HepG2 (cell line): ENCODE measurements at regions not wholly inside any gene's neighbourhood (a gene's known extent, or its start where the extent isn't known, plus 50 kb on each side); places are given as distances from the start of the nearest gene placed in this dataset.

ENCODE experiments used
- ATAC-seq: fragments of 200-7000 bp; cut with Tn5 transposase; 3 replicates; pipeline ENCODE4 v1.9.1; 2020; ENCODE audit warnings: mild to moderate bottlenecking, moderate library complexity
- BruUV-seq: library from RNA; stranded (reverse); fragments of 400-500 nt; replicated peaks from 2 replicates; lab custom pipeline; 2021; lab: Mats Ljungman, UMichigan
- CTCF ChIA-PET: fragments of 300-600 bp; formaldehyde crosslinking; extraction: SDS; loops from one replicate; lab custom pipeline; 2021; ENCODE audit warnings: low total read pairs, inconsistent platforms, low intra/inter-chr PET ratio; lab: Yijun Ruan, JAX
- POLR2A ChIA-PET: fragments of 350-600 bp; sonication (Branson Sonifier 250); formaldehyde crosslinking; loops from one replicate; lab custom pipeline; 2020; ENCODE audit warnings: antibody characterized with exemption, inconsistent platforms; lab: Yijun Ruan, JAX
- DNase-seq: peaks from one replicate; pipeline ENCODE4 v3.0.0-alpha.2; 2015; ENCODE audit warnings: low spot score
- FAIRE-seq: peaks from 3 replicates; lab custom pipeline; 2011; peaks lifted over from hg19 to GRCh38; lab: Jason Lieb, UNC
- H2AFZ ChIP-seq: one replicate; pipeline ENCODE4 v1.6.1; 2011; ENCODE audit warnings: low read length, inconsistent platforms
- H3K27ac ChIP-seq: fragments of 300-600 bp; 3 replicates; pipeline ENCODE4 v1.8.0; 2011; ENCODE audit warnings: mixed run types, mild to moderate bottlenecking, mixed read lengths, low read length, inconsistent platforms; ENCODE audit not compliant: insufficient read depth; ENCODE audit errors: extremely low read length
- H3K27me3 ChIP-seq, 2 experiments: fragments of 200-600 bp in 1 of 2; 2 replicates in 1 of 2; 3 replicates in 1 of 2; pipeline versions ENCODE4 v1.6.0 to v1.8.0; 2011; ENCODE audit warnings: low read length in 2 of 2, mild to moderate bottlenecking in 2 of 2, moderate library complexity in 2 of 2, inconsistent platforms in 1 of 2; ENCODE audit not compliant: insufficient read depth in 2 of 2, control insufficient read depth in 1 of 2
- H3K36me3 ChIP-seq, 2 experiments: fragments of 200-600 bp in 1 of 2; replicated peaks in 1 of 2; 2 replicates in 1 of 2; 3 replicates in 1 of 2; pipeline versions ENCODE4 v1.5.1 to v1.8.0; 2011; ENCODE audit warnings: low read length in 2 of 2, inconsistent platforms in 1 of 2; ENCODE audit not compliant: insufficient read depth in 2 of 2, control insufficient read depth in 1 of 2
- H3K4me1 ChIP-seq: 2 replicates; pipeline ENCODE4 v1.5.1; 2012; ENCODE audit warnings: low read length, inconsistent platforms; ENCODE audit not compliant: insufficient read depth
- H3K4me2 ChIP-seq: 2 replicates; pipeline ENCODE4 v1.6.0; 2011; ENCODE audit warnings: low read depth, low read length, inconsistent platforms
- H3K4me3 ChIP-seq, 3 experiments: fragments of 200-600 bp in 1 of 3; sonication (generic), shearing (Covaris generic) in 1 of 3; replicated peaks in 1 of 3; 2 replicates each; pipeline ENCODE4 v1.5.1; 2011 to 2016; ENCODE audit warnings: low read length in 3 of 3, inconsistent platforms in 2 of 3, low read depth in 2 of 3, mild to moderate bottlenecking in 2 of 3, control low read depth in 1 of 3, mixed read lengths in 1 of 3; ENCODE audit not compliant: insufficient read depth in 1 of 3
- H3K79me2 ChIP-seq: one replicate; pipeline ENCODE4 v1.6.1; 2011; ENCODE audit warnings: low read length, inconsistent platforms; ENCODE audit not compliant: insufficient read depth
- H3K9ac ChIP-seq: 2 replicates; pipeline ENCODE4 v1.6.0; 2011; ENCODE audit warnings: mild to moderate bottlenecking, low read depth, low read length, inconsistent platforms; ENCODE audit not compliant: insufficient read depth
- H3K9me3 ChIP-seq: 2 replicates; pipeline ENCODE4 v1.5.1; 2012; ENCODE audit warnings: mild to moderate bottlenecking, low read length
- H4K20me1 ChIP-seq: 2 replicates; pipeline ENCODE4 v1.6.0; 2011; ENCODE audit warnings: inconsistent platforms, mild to moderate bottlenecking, low read length, moderate library complexity; ENCODE audit not compliant: insufficient read depth
- MAF1 ChIP-seq: sonication (generic); formaldehyde crosslinking; IDR thresholded peaks from 2 replicates; pipeline ENCODE4 v1.5.0; 2020; ENCODE audit warnings: missing genetic modification reagents, borderline replicate concordance
- WGBS: methylation state at CpG from one replicate; pipeline ENCODE4 v1.1.6; 2017; ENCODE audit warnings: low lambda C conversion rate; 5-methylcytosine and 5-hydroxymethylcytosine counted together
- in situ Hi-C: cut with HindIII; loops from 2 replicates; pipeline ENCODE4 v1.10.0; 2017; ENCODE audit warnings: low pct_unique_long_range_greater_than_20kb; ENCODE audit not compliant: extremely low pct_ligation_motif_present
- intact Hi-C: fragments of 100-400 bp; cut with micrococcal nuclease; formaldehyde crosslinking; loops from one replicate; pipeline ENCODE4 v1.10.0; 2022; ENCODE audit not compliant: unreplicated experiment
- TF ChIP-seq, protein P1 (sequence below): sonication (generic); formaldehyde crosslinking; IDR thresholded peaks from 2 replicates; pipeline ENCODE4 v1.5.0; 2020; ENCODE audit warnings: mild to moderate bottlenecking, missing genetic modification reagents, borderline replicate concordance
- TF ChIP-seq, protein P2 (sequence below): IDR thresholded peaks from 2 replicates; pipeline ENCODE4 v1.6.1; 2016; ENCODE audit warnings: control low read depth
- TF ChIP-seq, protein P3 (sequence below): sonication (generic); formaldehyde crosslinking; conservative IDR thresholded peaks from 2 replicates; pipeline ENCODE4 v1.4.0; 2020; ENCODE audit warnings: missing genetic modification reagents
- TF ChIP-seq, protein P4 (sequence below): IDR thresholded peaks from 2 replicates; pipeline ENCODE4 v1.6.1; 2016; ENCODE audit warnings: low read depth, missing genetic modification reagents, missing compliant biosample characterization
- TF ChIP-seq, protein P5 (sequence below): sonication (generic); formaldehyde crosslinking; IDR thresholded peaks from 2 replicates; pipeline ENCODE4 v1.5.0; 2020; ENCODE audit warnings: missing genetic modification reagents, mild to moderate bottlenecking, borderline replicate concordance

DNA sequence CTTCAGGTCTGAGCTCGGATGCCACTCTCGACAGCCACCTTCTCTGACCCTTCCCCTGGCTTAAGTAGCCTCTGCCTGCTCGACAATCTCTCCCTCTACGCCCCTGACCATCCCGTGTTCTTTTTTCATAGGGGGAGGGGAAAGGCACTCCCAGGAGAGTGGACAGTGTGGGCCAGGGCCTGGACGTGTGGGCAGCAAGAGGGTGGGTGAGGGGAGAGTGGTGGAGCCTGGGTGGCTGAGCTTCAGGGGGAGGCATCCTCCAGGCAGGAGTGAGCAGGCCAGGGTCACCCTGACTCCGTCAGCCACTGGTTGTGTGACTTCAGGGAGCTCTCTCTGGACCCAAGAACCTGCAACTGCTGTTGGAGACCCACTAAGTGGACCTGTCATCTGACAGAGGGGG lies 92.7 kb downstream of the CEBPB start (continued):
- TF ChIP-seq, protein P1, sequence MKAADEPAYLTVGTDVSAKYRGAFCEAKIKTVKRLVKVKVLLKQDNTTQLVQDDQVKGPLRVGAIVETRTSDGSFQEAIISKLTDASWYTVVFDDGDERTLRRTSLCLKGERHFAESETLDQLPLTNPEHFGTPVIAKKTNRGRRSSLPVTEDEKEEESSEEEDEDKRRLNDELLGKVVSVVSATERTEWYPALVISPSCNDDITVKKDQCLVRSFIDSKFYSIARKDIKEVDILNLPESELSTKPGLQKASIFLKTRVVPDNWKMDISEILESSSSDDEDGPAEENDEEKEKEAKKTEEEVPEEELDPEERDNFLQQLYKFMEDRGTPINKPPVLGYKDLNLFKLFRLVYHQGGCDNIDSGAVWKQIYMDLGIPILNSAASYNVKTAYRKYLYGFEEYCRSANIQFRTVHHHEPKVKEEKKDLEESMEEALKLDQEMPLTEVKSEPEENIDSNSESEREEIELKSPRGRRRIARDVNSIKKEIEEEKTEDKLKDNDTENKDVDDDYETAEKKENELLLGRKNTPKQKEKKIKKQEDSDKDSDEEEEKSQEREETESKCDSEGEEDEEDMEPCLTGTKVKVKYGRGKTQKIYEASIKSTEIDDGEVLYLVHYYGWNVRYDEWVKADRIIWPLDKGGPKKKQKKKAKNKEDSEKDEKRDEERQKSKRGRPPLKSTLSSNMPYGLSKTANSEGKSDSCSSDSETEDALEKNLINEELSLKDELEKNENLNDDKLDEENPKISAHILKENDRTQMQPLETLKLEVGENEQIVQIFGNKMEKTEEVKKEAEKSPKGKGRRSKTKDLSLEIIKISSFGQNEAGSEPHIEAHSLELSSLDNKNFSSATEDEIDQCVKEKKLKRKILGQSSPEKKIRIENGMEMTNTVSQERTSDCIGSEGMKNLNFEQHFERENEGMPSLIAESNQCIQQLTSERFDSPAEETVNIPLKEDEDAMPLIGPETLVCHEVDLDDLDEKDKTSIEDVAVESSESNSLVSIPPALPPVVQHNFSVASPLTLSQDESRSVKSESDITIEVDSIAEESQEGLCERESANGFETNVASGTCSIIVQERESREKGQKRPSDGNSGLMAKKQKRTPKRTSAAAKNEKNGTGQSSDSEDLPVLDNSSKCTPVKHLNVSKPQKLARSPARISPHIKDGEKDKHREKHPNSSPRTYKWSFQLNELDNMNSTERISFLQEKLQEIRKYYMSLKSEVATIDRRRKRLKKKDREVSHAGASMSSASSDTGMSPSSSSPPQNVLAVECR (CRISPR knock-in tag) = peak; percentile 12; the same call in 1 of the 2 replicates
- TF ChIP-seq MAF1 = 0 out of 2 replicates have a peak, but pooled peaks have one; percentile 27
- TF ChIP-seq, protein P2, sequence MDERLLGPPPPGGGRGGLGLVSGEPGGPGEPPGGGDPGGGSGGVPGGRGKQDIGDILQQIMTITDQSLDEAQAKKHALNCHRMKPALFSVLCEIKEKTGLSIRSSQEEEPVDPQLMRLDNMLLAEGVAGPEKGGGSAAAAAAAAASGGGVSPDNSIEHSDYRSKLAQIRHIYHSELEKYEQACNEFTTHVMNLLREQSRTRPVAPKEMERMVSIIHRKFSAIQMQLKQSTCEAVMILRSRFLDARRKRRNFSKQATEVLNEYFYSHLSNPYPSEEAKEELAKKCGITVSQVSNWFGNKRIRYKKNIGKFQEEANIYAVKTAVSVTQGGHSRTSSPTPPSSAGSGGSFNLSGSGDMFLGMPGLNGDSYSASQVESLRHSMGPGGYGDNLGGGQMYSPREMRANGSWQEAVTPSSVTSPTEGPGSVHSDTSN (CRISPR knock-in tag) = no peak

DNA sequence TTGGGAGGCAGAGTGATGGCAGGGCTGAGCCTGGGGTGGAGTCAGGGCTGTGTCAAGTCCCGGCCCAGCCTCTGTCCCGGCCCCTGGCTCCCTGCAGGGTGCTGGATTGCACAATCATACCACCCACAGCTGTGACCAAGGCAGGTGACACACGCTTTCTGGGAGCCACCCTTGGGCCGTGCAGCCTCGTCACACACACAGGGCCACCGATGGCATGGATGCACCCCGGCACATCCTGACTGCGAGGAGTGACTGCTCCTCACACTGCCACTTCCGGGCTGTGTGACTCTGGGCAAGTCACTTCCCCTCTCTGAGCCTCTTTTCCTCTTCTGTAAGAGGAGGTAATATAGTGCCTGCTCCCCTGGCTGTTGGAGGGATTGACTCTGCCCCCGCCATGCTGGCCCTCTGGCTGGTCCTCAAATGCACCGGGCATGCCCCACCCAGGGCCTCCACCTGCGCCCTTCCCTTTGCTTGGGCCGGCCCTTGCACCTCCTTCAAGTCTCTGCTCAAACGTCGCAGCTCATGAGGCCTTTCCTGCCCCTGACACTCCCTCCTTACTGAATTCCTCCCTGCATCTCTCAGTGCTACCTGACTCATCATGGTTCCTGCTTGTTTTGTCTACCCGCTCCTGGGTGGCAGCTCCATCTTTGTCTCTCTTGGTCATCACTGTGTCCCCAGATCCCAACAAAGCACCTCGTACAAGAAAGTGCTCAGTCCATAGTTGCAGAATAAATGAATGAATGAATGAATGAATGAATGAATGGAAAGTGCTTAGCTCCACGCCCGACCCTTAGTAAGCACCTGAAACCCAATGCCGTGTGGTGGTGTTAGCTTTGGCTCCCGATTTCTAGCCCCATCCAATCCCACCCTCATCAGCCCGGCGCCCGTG lies 93.5 kb downstream of the CEBPB start:
- FAIRE-seq = no peak
- Histone ChIP-seq H3K27ac (no peak overlapping the region), H3K4me3 (no peak overlapping the region; a peak in 1 of 6 replicates), H3K79me2 (no peaks in the 10 kb centered on the region), H4K20me1 (no peaks in the 10 kb centered on the region), H3K9me3 (no peaks in the 10 kb centered on the region), H3K27me3 (no peaks in the 10 kb centered on the region), H3K4me2 (peak overlapping the region; percentile 62), H3K36me3 (no peaks in the 10 kb centered on the region), H2AFZ (no peak overlapping the region), H3K4me1 (peaks cover 77% of the 10 kb centered on the region), H3K9ac (no peak overlapping the region)
- POLR2A ChIA-PET = interaction anchor here (0.7 to 6.9 kb wide), 12 partner anchors 8 to 172 kb away, joined by 3 to 56 read pairs (median 4); no protein-coding TSS in a partner anchor
- CTCF ChIA-PET = no interaction called here
- ATAC-seq = peak; percentile 16
- DNase-seq = peak; percentile 58
- intact Hi-C loops = no loop called here
- WGBS = 62% methylated on average over 23 of the region's 24 CpGs
- no TSS peak for BruUV-seq
- in situ Hi-C loops = loop anchor here (5.0 kb wide), 1 partner anchor 178 kb away; no protein-coding TSS in a partner anchor
- TF ChIP-seq, protein P3, sequence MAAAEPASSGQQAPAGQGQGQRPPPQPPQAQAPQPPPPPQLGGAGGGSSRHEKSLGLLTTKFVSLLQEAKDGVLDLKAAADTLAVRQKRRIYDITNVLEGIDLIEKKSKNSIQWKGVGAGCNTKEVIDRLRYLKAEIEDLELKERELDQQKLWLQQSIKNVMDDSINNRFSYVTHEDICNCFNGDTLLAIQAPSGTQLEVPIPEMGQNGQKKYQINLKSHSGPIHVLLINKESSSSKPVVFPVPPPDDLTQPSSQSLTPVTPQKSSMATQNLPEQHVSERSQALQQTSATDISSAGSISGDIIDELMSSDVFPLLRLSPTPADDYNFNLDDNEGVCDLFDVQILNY (CRISPR knock-in tag) = no peak
- TF ChIP-seq, protein P4, sequence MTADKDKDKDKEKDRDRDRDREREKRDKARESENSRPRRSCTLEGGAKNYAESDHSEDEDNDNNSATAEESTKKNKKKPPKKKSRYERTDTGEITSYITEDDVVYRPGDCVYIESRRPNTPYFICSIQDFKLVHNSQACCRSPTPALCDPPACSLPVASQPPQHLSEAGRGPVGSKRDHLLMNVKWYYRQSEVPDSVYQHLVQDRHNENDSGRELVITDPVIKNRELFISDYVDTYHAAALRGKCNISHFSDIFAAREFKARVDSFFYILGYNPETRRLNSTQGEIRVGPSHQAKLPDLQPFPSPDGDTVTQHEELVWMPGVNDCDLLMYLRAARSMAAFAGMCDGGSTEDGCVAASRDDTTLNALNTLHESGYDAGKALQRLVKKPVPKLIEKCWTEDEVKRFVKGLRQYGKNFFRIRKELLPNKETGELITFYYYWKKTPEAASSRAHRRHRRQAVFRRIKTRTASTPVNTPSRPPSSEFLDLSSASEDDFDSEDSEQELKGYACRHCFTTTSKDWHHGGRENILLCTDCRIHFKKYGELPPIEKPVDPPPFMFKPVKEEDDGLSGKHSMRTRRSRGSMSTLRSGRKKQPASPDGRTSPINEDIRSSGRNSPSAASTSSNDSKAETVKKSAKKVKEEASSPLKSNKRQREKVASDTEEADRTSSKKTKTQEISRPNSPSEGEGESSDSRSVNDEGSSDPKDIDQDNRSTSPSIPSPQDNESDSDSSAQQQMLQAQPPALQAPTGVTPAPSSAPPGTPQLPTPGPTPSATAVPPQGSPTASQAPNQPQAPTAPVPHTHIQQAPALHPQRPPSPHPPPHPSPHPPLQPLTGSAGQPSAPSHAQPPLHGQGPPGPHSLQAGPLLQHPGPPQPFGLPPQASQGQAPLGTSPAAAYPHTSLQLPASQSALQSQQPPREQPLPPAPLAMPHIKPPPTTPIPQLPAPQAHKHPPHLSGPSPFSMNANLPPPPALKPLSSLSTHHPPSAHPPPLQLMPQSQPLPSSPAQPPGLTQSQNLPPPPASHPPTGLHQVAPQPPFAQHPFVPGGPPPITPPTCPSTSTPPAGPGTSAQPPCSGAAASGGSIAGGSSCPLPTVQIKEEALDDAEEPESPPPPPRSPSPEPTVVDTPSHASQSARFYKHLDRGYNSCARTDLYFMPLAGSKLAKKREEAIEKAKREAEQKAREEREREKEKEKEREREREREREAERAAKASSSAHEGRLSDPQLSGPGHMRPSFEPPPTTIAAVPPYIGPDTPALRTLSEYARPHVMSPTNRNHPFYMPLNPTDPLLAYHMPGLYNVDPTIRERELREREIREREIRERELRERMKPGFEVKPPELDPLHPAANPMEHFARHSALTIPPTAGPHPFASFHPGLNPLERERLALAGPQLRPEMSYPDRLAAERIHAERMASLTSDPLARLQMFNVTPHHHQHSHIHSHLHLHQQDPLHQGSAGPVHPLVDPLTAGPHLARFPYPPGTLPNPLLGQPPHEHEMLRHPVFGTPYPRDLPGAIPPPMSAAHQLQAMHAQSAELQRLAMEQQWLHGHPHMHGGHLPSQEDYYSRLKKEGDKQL (CRISPR knock-in tag) = 0 out of 2 replicates have a peak, but pooled peaks have one; percentile 19
- TF ChIP-seq, protein P5, sequence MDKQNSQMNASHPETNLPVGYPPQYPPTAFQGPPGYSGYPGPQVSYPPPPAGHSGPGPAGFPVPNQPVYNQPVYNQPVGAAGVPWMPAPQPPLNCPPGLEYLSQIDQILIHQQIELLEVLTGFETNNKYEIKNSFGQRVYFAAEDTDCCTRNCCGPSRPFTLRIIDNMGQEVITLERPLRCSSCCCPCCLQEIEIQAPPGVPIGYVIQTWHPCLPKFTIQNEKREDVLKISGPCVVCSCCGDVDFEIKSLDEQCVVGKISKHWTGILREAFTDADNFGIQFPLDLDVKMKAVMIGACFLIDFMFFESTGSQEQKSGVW (CRISPR knock-in tag) = no peak
